ENCODE measurements at regions not wholly inside any gene's neighbourhood (a gene's known extent, or its start where the extent isn't known, plus 50 kb on each side); places are given as distances from the start of the nearest gene placed in this dataset.
"Not testable (repeated sequence)": the region's sequence is repeated elsewhere in the genome, so short reads cannot be mapped to it uniquely, and the experiment has no call there.

GRCh38 chr17:20683651-20684229, 104.2 kb downstream of the CDRT15L2 start:
- H3K4me1 ChIP-seq (ENCODE audit: control insufficient read depth, insufficient read depth, low read length); DNase-seq; H3K27ac ChIP-seq (ENCODE audit: low read length); H3K4me3 ChIP-seq (ENCODE audit: low read length); H3K9me3 ChIP-seq (ENCODE audit: control insufficient read depth, low read length); ATAC-seq; H3K27me3 ChIP-seq (ENCODE audit: control insufficient read depth, insufficient read depth); intact Hi-C loops (cut with DNase I): not testable (repeated sequence)
- 96% methylated on average over 3 of the region's 4 CpGs for WGBS

- intact Hi-C loops (cut with DNase I); ATAC-seq; H3K4me3 ChIP-seq (ENCODE audit: low read length); H3K4me1 ChIP-seq (ENCODE audit: control insufficient read depth, insufficient read depth, low read length); H3K27me3 ChIP-seq (ENCODE audit: control insufficient read depth, insufficient read depth); H3K9me3 ChIP-seq (ENCODE audit: control insufficient read depth, low read length); H3K27ac ChIP-seq (ENCODE audit: low read length): not testable (repeated sequence)
- WGBS, result 97% methylated on average over 27 of the region's 32 CpGs
- peak in 1 of 3 donors; percentile 61 for DNase-seq
Observed at GRCh38 chr17:20684975-20685374, 105.5 kb downstream of the CDRT15L2 start.

- intact Hi-C loops (cut with DNase I); H3K9me3 ChIP-seq (ENCODE audit: control insufficient read depth, low read length); H3K4me1 ChIP-seq (ENCODE audit: control insufficient read depth, insufficient read depth, low read length); H3K4me3 ChIP-seq (ENCODE audit: low read length); H3K27me3 ChIP-seq (ENCODE audit: control insufficient read depth, insufficient read depth); ATAC-seq; H3K27ac ChIP-seq (ENCODE audit: low read length); DNase-seq: not testable (repeated sequence)
- no CpG with 5 or more reads among the region's 2 CpGs for WGBS
Observed at GRCh38 chr17:20687584-20687983, 108.1 kb downstream of the CDRT15L2 start.

GRCh38 chr17:20689170-20689749, 109.7 kb downstream of the CDRT15L2 start:
- ATAC-seq; intact Hi-C loops (cut with DNase I); H3K4me3 ChIP-seq (ENCODE audit: low read length); H3K27me3 ChIP-seq (ENCODE audit: control insufficient read depth, insufficient read depth); H3K9me3 ChIP-seq (ENCODE audit: control insufficient read depth, low read length); DNase-seq; H3K4me1 ChIP-seq (ENCODE audit: control insufficient read depth, insufficient read depth, low read length); H3K27ac ChIP-seq (ENCODE audit: low read length): not testable (repeated sequence)
- 34% methylated on average over 10 of the region's 10 CpGs for WGBS

GRCh38 chr17:20692706-20693105, 113.2 kb downstream of the CDRT15L2 start:
- ATAC-seq; H3K9me3 ChIP-seq (ENCODE audit: control insufficient read depth, low read length); DNase-seq; intact Hi-C loops (cut with DNase I); H3K27me3 ChIP-seq (ENCODE audit: control insufficient read depth, insufficient read depth); H3K27ac ChIP-seq (ENCODE audit: low read length); H3K4me1 ChIP-seq (ENCODE audit: control insufficient read depth, insufficient read depth, low read length); H3K4me3 ChIP-seq (ENCODE audit: low read length): not testable (repeated sequence)
- WGBS, result 75% methylated on average over 1 of the region's 1 CpG

- WGBS, result 58% methylated on average over 1 of the region's 1 CpG
- H3K27me3 ChIP-seq (ENCODE audit: control insufficient read depth, insufficient read depth); intact Hi-C loops (cut with DNase I); H3K27ac ChIP-seq (ENCODE audit: low read length); ATAC-seq; H3K4me1 ChIP-seq (ENCODE audit: control insufficient read depth, insufficient read depth, low read length); H3K9me3 ChIP-seq (ENCODE audit: control insufficient read depth, low read length); H3K4me3 ChIP-seq (ENCODE audit: low read length); DNase-seq: not testable (repeated sequence)
Observed at GRCh38 chr17:20695871-20696270, 116.3 kb downstream of the CDRT15L2 start.

- H3K27me3 ChIP-seq (ENCODE audit: control insufficient read depth, insufficient read depth); H3K27ac ChIP-seq (ENCODE audit: low read length); H3K4me3 ChIP-seq (ENCODE audit: low read length); H3K4me1 ChIP-seq (ENCODE audit: control insufficient read depth, insufficient read depth, low read length); DNase-seq; H3K9me3 ChIP-seq (ENCODE audit: control insufficient read depth, low read length); intact Hi-C loops (cut with DNase I): not testable (repeated sequence)
- peak in 1 of 2 donors; percentile 60 for ATAC-seq
- 70% methylated on average over 6 of the region's 8 CpGs for WGBS
Observed at GRCh38 chr17:20698463-20699206, 119.1 kb downstream of the CDRT15L2 start.

GRCh38 chr17:20700528-20700927, 121.0 kb downstream of the CDRT15L2 start:
- ATAC-seq, result not testable (repeated sequence)

GRCh38 chr17:20701366-20701765, 121.8 kb downstream of the CDRT15L2 start:
- H3K4me1 ChIP-seq (ENCODE audit: control insufficient read depth, insufficient read depth, low read length); H3K27me3 ChIP-seq (ENCODE audit: control insufficient read depth, insufficient read depth); H3K9me3 ChIP-seq (ENCODE audit: control insufficient read depth, low read length); ATAC-seq; H3K4me3 ChIP-seq (ENCODE audit: low read length); H3K27ac ChIP-seq (ENCODE audit: low read length); DNase-seq; intact Hi-C loops (cut with DNase I): not testable (repeated sequence)
- WGBS, result 69% methylated on average over 5 of the region's 5 CpGs

More at GRCh38 chr17:20700528-20700927, 121.0 kb downstream of the CDRT15L2 start:
- 63% methylated on average over 3 of the region's 5 CpGs for WGBS
- H3K9me3 ChIP-seq (ENCODE audit: control insufficient read depth, low read length); H3K4me1 ChIP-seq (ENCODE audit: control insufficient read depth, insufficient read depth, low read length); H3K4me3 ChIP-seq (ENCODE audit: low read length); DNase-seq; H3K27me3 ChIP-seq (ENCODE audit: control insufficient read depth, insufficient read depth); H3K27ac ChIP-seq (ENCODE audit: low read length); intact Hi-C loops (cut with DNase I): not testable (repeated sequence)

- H3K27ac ChIP-seq (ENCODE audit: low read length), result no peak overlapping the region
- 88% methylated on average over 4 of the region's 4 CpGs for WGBS
- no peaks in the 10 kb centered on the region for H3K9me3 ChIP-seq (ENCODE audit: control insufficient read depth, low read length)
- ATAC-seq, result no peak
- H3K4me3 ChIP-seq (ENCODE audit: low read length), result no peak overlapping the region
- intact Hi-C loops (cut with DNase I), result no loop called here
- no peaks in the 10 kb centered on the region for H3K4me1 ChIP-seq (ENCODE audit: control insufficient read depth, insufficient read depth, low read length)
- DNase-seq, result no peak
- H3K27me3 ChIP-seq (ENCODE audit: control insufficient read depth, insufficient read depth), result no peaks in the 10 kb centered on the region
Observed at GRCh38 chr17:20702692-20703091, 123.2 kb downstream of the CDRT15L2 start.

GRCh38 chr17:20703781-20704180, 124.3 kb downstream of the CDRT15L2 start:
- Histone ChIP-seq H3K27me3 (ENCODE audit: control insufficient read depth, insufficient read depth) (no peaks in the 10 kb centered on the region), H3K27ac (ENCODE audit: low read length) (no peak overlapping the region), H3K4me3 (ENCODE audit: low read length) (no peak overlapping the region), H3K4me1 (ENCODE audit: control insufficient read depth, insufficient read depth, low read length) (no peaks in the 10 kb centered on the region), H3K9me3 (ENCODE audit: control insufficient read depth, low read length) (no peaks in the 10 kb centered on the region)
- intact Hi-C loops (cut with DNase I), result no loop called here
- DNase-seq (no peak), ATAC-seq (no peak)
- whole genome bisulfite sequencing, result 85% methylated on average over 1 of the region's 1 CpG

Measured in right cardiac atrium (tissue), 5 donors.